ENCODE measurements at regions not wholly inside any gene's neighbourhood (a gene's known extent, or its start where the extent isn't known, plus 50 kb on each side); places are given as distances from the start of the nearest gene placed in this dataset.
"Not testable (repeated sequence)": the region's sequence is repeated elsewhere in the genome, so short reads cannot be mapped to it uniquely, and the experiment has no call there.

DNA sequence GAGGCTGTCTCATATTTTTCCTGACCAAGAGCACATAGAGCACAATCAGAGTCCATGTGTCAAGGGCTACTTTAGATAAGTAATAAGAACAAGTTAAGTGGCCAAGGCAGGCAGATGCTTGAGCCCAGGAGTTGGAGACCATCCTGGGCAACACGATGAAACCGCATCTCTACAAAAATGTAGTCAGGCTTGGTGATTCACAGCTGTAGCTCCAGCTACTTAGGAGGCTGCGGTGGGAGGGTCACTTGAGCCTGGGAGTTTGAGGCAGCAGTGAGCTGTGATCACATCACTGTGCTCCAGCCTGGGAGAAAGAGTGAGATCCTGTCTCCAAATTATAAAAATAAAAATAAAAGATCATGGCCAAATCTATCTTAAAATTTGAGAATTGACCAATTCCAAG lies 767.9 kb upstream of the CTNND2 start:
- Histone ChIP-seq H4K20me1 (ENCODE audit: insufficient read depth, low read length) (no peaks in the 10 kb centered on the region), H3K36me3 (ENCODE audit: insufficient read depth, low read length) (no peaks in the 10 kb centered on the region), H3K27ac (ENCODE audit: low read depth, low read length, poor library complexity, severe bottlenecking) (no peak overlapping the region), H3K9me2 (ENCODE audit: insufficient read depth, low read length) (no peaks in the 10 kb centered on the region), H3K9me3 (ENCODE audit: low read length) (no peaks in the 10 kb centered on the region), H3K79me2 (ENCODE audit: insufficient read depth, low read depth, low read length) (no peaks in the 10 kb centered on the region), H3K4me3 (ENCODE audit: low read depth, low read length, poor library complexity, severe bottlenecking) (no peak overlapping the region), H3K4me2 (ENCODE audit: low read length) (no peak overlapping the region), H2AFZ (ENCODE audit: low read length) (no peak overlapping the region), H3K4me1 (ENCODE audit: insufficient read depth, low read length, poor library complexity, severe bottlenecking) (no peaks in the 10 kb centered on the region)
- intact Hi-C loops (cut with micrococcal nuclease; ENCODE audit: unreplicated experiment) = no loop called here
- no peak for TF ChIP-seq EZH2phosphoT487 (IDR thresholded peaks at IDR 0.05; ENCODE audit: borderline replicate concordance, low read depth, low read length)
- TF ChIP-seq, protein P1, sequence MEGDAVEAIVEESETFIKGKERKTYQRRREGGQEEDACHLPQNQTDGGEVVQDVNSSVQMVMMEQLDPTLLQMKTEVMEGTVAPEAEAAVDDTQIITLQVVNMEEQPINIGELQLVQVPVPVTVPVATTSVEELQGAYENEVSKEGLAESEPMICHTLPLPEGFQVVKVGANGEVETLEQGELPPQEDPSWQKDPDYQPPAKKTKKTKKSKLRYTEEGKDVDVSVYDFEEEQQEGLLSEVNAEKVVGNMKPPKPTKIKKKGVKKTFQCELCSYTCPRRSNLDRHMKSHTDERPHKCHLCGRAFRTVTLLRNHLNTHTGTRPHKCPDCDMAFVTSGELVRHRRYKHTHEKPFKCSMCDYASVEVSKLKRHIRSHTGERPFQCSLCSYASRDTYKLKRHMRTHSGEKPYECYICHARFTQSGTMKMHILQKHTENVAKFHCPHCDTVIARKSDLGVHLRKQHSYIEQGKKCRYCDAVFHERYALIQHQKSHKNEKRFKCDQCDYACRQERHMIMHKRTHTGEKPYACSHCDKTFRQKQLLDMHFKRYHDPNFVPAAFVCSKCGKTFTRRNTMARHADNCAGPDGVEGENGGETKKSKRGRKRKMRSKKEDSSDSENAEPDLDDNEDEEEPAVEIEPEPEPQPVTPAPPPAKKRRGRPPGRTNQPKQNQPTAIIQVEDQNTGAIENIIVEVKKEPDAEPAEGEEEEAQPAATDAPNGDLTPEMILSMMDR (conservative IDR thresholded peaks at IDR 0.05; ENCODE audit: low read length) = no peak
- CTCF ChIA-PET (ENCODE audit: unreplicated experiment) = no interaction called here
- DNase-seq (ENCODE audit: low spot score) = no peak
- POLR2A ChIA-PET = interaction anchor here (0.6 kb wide), 1 partner anchor 327 kb away, joined by 3 read pairs; no protein-coding TSS in a partner anchor
- BruUV-seq (replicated peaks) = no TSS peak

GRCh38 chr5:12669326-12669725 lies 765.1 kb upstream of the CTNND2 start:
- TF ChIP-seq, protein P1 (conservative IDR thresholded peaks at IDR 0.05; ENCODE audit: low read length) = no peak
- no peak for TF ChIP-seq EZH2phosphoT487 (IDR thresholded peaks at IDR 0.05; ENCODE audit: borderline replicate concordance, low read depth, low read length)
- H3K9me2 ChIP-seq (ENCODE audit: insufficient read depth, low read length) = no peaks in the 10 kb centered on the region
- intact Hi-C loops (cut with micrococcal nuclease; ENCODE audit: unreplicated experiment) = no loop called here
- no peaks in the 10 kb centered on the region for H4K20me1 ChIP-seq (ENCODE audit: insufficient read depth, low read length)
- ChIA-PET CTCF (ENCODE audit: unreplicated experiment) (no interaction called here), POLR2A (interaction anchor here (0.6 kb wide), 1 partner anchor 826 kb away, joined by 3 read pairs; no protein-coding TSS in a partner anchor)
- no peaks in the 10 kb centered on the region for H3K36me3 ChIP-seq (ENCODE audit: insufficient read depth, low read length)
- H3K4me3 ChIP-seq (ENCODE audit: low read depth, low read length, poor library complexity, severe bottlenecking) = no peak overlapping the region
- no peaks in the 10 kb centered on the region for H3K4me1 ChIP-seq (ENCODE audit: insufficient read depth, low read length, poor library complexity, severe bottlenecking)
- H3K9me3 ChIP-seq (ENCODE audit: low read length) = no peaks in the 10 kb centered on the region
- no peak overlapping the region for H3K27ac ChIP-seq (ENCODE audit: low read depth, low read length, poor library complexity, severe bottlenecking)
- H3K79me2 ChIP-seq (ENCODE audit: insufficient read depth, low read depth, low read length) = no peaks in the 10 kb centered on the region
- H3K4me2 ChIP-seq (ENCODE audit: low read length) = no peak overlapping the region
- H2AFZ ChIP-seq (ENCODE audit: low read length) = no peak overlapping the region
- no TSS peak for BruUV-seq (replicated peaks)
- no peak for DNase-seq (ENCODE audit: low spot score)

DNA sequence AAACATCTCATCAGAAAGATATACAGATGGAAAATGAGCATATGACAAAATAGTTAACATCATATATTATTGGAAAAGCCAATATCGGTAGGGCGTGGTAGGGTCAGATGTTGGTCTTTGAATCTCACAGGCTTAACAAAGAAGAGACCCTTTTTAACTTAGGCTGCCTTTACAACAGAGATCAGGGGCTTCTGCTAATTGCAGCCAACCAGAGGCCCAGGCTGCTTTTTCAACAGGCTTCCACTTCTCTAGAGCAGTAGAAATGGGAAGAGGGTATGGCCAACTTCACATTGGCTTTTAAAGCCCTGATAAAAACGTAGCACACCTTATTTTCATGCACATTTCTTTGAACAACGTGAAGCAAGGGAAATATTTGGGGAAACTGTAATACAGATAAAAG lies 764.3 kb upstream of the CTNND2 start:
- H3K4me2 ChIP-seq (ENCODE audit: low read length) = no peak overlapping the region
- intact Hi-C loops (cut with micrococcal nuclease; ENCODE audit: unreplicated experiment) = no loop called here
- no peaks in the 10 kb centered on the region for H3K36me3 ChIP-seq (ENCODE audit: insufficient read depth, low read length)
- H3K79me2 ChIP-seq (ENCODE audit: insufficient read depth, low read depth, low read length) = no peaks in the 10 kb centered on the region
- no peaks in the 10 kb centered on the region for H3K9me2 ChIP-seq (ENCODE audit: insufficient read depth, low read length)
- H3K27ac ChIP-seq (ENCODE audit: low read depth, low read length, poor library complexity, severe bottlenecking) = no peak overlapping the region
- no peak overlapping the region for H2AFZ ChIP-seq (ENCODE audit: low read length)
- no peak overlapping the region for H3K4me3 ChIP-seq (ENCODE audit: low read depth, low read length, poor library complexity, severe bottlenecking)
- TF ChIP-seq, protein P1 (conservative IDR thresholded peaks at IDR 0.05; ENCODE audit: low read length) = no peak
- no peak for TF ChIP-seq EZH2phosphoT487 (IDR thresholded peaks at IDR 0.05; ENCODE audit: borderline replicate concordance, low read depth, low read length)
- no TSS peak for BruUV-seq (replicated peaks)
- no peaks in the 10 kb centered on the region for H3K9me3 ChIP-seq (ENCODE audit: low read length)
- no peaks in the 10 kb centered on the region for H4K20me1 ChIP-seq (ENCODE audit: insufficient read depth, low read length)
- POLR2A ChIA-PET = interaction anchor here (0.6 kb wide), 1 partner anchor 827 kb away, joined by 3 read pairs; no protein-coding TSS in a partner anchor
- H3K4me1 ChIP-seq (ENCODE audit: insufficient read depth, low read length, poor library complexity, severe bottlenecking) = no peaks in the 10 kb centered on the region
- CTCF ChIA-PET (ENCODE audit: unreplicated experiment) = no interaction called here
- DNase-seq (ENCODE audit: low spot score) = no peak

DNA sequence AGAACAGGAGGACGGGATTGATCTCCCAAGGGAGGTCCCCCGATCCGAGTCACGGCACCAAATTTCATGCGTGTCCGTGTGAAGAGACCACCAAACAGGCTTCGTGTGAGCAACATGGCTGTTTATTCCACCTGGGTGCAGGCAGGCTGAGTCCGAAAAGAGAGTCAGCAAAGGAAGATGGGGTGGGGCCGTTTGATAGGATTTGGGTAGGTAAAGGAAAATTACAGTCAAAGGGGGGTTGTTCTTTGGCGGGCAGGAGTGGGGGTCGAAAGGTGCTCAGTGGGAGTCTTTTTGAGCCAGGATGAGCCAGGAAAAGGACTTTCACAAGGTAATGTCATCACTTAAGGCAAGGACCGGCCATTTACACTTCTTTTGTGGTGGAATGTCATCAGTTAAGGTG lies 763.6 kb upstream of the CTNND2 start:
- DNase-seq (ENCODE audit: low spot score); H3K79me2 ChIP-seq (ENCODE audit: insufficient read depth, low read depth, low read length); H3K27ac ChIP-seq (ENCODE audit: low read depth, low read length, poor library complexity, severe bottlenecking); H3K36me3 ChIP-seq (ENCODE audit: insufficient read depth, low read length); H3K9me2 ChIP-seq (ENCODE audit: insufficient read depth, low read length); H4K20me1 ChIP-seq (ENCODE audit: insufficient read depth, low read length); H3K4me2 ChIP-seq (ENCODE audit: low read length); H3K9me3 ChIP-seq (ENCODE audit: low read length); BruUV-seq (replicated peaks); intact Hi-C loops (cut with micrococcal nuclease; ENCODE audit: unreplicated experiment); H2AFZ ChIP-seq (ENCODE audit: low read length); POLR2A ChIA-PET; H3K4me1 ChIP-seq (ENCODE audit: insufficient read depth, low read length, poor library complexity, severe bottlenecking); H3K4me3 ChIP-seq (ENCODE audit: low read depth, low read length, poor library complexity, severe bottlenecking); CTCF ChIA-PET (ENCODE audit: unreplicated experiment): not testable (repeated sequence)

DNA sequence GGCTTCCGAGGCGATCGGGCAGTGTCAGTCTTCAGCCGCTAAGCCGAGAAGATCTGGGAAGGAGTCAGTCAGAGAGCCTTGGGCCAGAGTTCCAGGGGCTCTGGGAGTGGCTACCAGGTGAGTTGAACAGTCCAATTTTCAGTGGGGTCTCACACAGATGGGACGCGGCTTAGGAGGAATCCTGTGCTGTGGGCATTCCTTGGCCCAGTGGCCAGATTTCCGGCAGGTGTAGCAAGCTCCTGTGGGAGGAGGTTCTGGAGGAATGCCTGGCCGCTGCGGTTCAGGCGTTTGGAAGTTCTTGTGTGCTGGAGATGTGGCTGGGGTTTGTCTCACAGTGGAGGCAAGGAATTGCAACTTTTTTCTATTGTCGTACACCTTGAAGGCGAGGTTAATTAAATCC lies 761.5 kb upstream of the CTNND2 start:
- H2AFZ ChIP-seq (ENCODE audit: low read length); H3K27ac ChIP-seq (ENCODE audit: low read depth, low read length, poor library complexity, severe bottlenecking); H3K36me3 ChIP-seq (ENCODE audit: insufficient read depth, low read length); H3K4me1 ChIP-seq (ENCODE audit: insufficient read depth, low read length, poor library complexity, severe bottlenecking); H3K4me3 ChIP-seq (ENCODE audit: low read depth, low read length, poor library complexity, severe bottlenecking); intact Hi-C loops (cut with micrococcal nuclease; ENCODE audit: unreplicated experiment); BruUV-seq (replicated peaks); POLR2A ChIA-PET; H3K9me3 ChIP-seq (ENCODE audit: low read length); H3K9me2 ChIP-seq (ENCODE audit: insufficient read depth, low read length); H4K20me1 ChIP-seq (ENCODE audit: insufficient read depth, low read length); H3K4me2 ChIP-seq (ENCODE audit: low read length); DNase-seq (ENCODE audit: low spot score); CTCF ChIA-PET (ENCODE audit: unreplicated experiment); H3K79me2 ChIP-seq (ENCODE audit: insufficient read depth, low read depth, low read length): not testable (repeated sequence)
